AG09319 (cell line): ENCODE measurements at regions not wholly inside any gene's neighbourhood (a gene's known extent, or its start where the extent isn't known, plus 50 kb on each side); places are given as distances from the start of the nearest gene placed in this dataset.

Source experiments
- DNase-seq: peaks from one replicate; pipeline ENCODE4 v3.0.0-alpha.2; 2010; ENCODE audit warnings: low read depth; ENCODE audit errors: extremely low read depth
- TF ChIP-seq, protein P1 (sequence below): IDR thresholded peaks from 2 replicates; pipeline ENCODE4 v1.5.1; 2011; ENCODE audit warnings: low read depth, mild to moderate bottlenecking, inconsistent platforms, low read length, moderate library complexity

DNA sequence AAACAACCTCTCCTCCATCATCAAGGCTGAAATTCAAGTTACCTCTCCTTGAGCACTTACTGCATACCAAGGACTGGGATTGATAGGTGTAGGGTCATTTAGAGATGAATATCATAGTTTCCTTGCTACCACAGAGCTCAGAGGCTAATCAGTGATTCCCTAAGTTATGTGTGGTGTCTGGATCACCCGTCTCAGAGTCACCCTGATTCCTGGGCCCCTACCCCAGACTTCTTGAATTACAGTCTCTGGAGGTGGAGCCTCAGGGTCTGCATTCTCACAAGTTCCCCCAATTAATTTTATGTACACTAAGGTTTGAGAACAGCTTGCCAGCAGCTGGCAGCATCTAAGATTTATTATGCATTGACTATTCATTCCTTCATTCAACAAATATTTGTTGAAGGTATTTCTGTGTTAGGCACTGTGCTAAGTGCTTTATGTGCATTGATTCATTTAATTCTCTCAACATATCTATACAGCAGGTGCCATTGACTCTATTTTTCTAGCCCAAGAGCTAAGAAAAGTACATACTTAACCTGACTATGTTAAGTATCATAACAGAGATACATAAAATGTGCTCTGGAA lies 182.9 kb upstream of the FGGY start:
- TF ChIP-seq, protein P1, sequence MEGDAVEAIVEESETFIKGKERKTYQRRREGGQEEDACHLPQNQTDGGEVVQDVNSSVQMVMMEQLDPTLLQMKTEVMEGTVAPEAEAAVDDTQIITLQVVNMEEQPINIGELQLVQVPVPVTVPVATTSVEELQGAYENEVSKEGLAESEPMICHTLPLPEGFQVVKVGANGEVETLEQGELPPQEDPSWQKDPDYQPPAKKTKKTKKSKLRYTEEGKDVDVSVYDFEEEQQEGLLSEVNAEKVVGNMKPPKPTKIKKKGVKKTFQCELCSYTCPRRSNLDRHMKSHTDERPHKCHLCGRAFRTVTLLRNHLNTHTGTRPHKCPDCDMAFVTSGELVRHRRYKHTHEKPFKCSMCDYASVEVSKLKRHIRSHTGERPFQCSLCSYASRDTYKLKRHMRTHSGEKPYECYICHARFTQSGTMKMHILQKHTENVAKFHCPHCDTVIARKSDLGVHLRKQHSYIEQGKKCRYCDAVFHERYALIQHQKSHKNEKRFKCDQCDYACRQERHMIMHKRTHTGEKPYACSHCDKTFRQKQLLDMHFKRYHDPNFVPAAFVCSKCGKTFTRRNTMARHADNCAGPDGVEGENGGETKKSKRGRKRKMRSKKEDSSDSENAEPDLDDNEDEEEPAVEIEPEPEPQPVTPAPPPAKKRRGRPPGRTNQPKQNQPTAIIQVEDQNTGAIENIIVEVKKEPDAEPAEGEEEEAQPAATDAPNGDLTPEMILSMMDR = no peak
- no peak for DNase-seq

DNA sequence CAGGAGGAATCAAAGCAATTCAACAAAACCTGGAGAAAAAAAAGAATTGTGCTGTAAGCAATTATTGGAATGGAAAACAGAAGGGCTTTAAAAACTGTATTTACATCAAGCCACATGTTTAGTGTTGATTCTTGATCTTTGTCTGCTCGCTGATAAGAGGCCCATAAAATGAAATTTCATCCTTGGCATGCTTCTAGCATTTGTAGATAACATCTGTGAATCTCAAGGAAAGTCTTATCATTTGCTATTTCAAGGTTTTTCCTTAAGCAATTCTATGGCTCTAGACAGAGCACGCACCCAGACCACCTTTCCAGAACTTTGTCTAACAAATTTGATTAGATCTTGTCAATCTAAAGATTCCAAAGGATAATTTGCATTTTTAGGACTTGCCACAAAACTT lies 181.0 kb upstream of the FGGY start:
- TF ChIP-seq, protein P1 = no peak
- no peak for DNase-seq

DNA sequence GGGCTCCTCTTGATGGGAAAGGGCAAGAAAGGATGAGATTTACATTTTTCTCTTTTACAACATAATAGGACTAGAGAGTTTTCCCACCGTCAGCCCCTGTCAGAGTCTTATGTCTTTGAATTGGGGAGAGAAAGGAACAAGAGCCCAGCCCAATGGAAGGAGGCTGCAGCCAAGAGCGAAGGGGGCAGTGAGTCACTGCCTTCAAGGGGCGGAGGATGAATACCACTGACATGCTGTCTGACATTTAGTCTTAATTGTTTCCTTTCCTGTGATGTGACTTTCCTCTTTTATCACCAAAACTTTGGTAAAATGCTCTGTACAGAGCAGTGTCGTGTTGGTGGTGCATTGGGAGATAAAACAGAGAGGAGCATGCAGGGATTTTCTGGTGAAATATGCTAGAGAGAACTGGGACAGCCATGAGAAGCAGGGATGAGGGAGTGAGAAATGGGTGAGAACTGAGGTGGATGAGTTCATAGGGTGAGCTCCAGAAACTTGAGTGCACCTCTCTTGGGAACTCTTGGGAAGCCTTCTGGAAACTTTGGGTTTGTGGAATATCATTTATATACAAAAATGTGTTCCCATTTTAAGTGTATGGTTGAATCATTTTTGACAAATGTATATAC lies 179.9 kb upstream of the FGGY start:
- DNase-seq = no peak

DNA sequence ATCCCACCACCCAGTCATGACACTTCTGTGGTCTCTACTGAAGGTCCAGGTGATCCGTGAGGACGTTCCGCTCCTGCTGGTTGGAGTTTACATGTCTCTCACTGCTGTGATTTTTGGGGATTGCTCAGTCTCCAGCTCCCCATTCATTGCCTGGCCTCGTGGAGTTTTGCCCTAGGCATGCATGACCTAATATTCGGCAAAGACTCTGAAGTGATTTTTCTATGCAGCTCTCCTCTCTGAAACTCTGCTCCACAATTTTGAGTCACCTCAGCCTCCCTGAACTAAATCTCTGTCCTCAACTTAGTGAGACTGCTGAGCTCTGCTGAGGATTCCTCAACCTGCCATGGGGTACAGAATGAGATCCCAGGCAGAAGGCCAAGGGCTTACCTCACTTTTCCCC lies 174.4 kb upstream of the FGGY start:
- TF ChIP-seq, protein P1 = no peak
- DNase-seq = no peak

More for the DNA sequence above, 179.9 kb upstream of the FGGY start:
- TF ChIP-seq, protein P1 = no peak

DNA sequence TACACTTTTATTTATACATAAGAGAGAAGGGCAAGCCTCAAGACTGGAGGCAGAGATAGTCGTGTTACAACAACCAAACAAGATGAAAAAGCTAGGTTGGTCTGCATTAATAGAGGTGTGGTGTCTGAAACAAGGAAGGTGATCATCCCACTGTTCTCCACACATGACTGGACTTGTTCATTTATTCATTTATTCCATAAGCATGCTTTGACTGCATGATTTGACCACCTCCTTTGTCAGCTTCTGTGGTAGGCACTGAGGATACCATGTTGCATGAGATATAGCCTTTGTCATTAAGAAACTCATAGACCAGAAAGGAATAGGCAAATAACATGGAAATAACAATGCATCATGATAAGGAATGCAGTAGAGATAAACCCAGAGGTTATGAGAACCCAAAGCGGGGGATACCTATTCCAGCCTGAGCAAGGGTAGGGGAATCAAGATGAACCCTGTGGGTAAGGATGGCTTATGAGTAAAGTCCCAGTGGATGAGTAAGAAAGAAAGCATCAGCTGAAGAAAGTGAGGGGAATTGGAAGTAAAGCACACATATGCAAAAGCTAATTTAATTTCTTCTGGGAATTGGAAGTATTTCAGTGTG lies 173.7 kb upstream of the FGGY start:
- DNase-seq = no peak
- TF ChIP-seq, protein P1 = no peak

DNA sequence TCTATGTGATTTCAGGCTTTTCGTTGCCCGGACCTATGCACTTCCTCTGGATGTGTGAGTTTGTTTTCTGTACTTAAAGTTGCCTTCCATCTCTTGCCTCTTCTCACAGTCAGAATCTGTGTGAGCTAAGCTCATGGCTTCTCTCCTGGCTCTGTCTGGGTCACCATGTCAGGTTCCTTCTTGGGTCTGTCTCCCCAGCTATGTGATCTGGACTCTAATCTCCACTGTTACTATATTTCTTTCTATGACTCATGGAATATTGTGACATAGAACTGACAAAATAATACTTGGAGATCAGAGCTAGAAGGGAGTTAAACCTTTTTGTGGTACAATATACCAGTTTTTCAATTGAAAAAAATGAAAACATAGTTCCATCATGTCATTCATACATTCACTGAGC lies 172.7 kb upstream of the FGGY start:
- no peak for DNase-seq
- TF ChIP-seq, protein P1 = no peak

DNA sequence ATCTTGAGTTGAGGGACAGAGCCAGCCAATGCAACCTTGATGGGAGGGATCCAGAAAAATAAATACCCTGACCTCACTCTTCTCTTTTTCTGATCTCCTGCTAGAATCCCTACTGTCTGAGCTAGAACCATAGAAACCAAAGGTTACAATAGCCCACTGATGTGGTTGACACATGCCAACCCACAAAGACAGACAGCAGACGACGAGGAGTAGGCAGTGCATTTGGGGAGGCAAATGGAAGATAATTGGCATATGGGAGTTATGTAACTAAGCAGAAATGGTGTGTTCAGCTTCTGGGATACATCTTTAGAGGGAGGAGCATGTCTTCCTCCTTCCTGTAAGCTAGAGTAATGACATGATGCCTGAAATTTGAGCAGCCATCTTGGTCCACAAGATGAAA lies 171.7 kb upstream of the FGGY start:
- DNase-seq = no peak
- TF ChIP-seq, protein P1 = no peak
